Transverse colon (tissue), 4 donors: ENCODE measurements at regions not wholly inside any gene's neighbourhood (a gene's known extent, or its start where the extent isn't known, plus 50 kb on each side); places are given as distances from the start of the nearest gene placed in this dataset.

Experiments
- CTCF ChIP-seq, 5 experiments: fragments of 200-600 bp in 3 of 5; fragments of 450-650 bp in 2 of 5; sonication (generic) in 3 of 5; IDR thresholded peaks; 1 replicate in 2 of 5; 2 replicates in 3 of 5; pipeline ENCODE4 v1.5.1; 2016 to 2017; ENCODE audit warnings: antibody characterized with exemption in 5 of 5, inconsistent platforms in 3 of 5, mild to moderate bottlenecking in 2 of 5, moderate library complexity in 1 of 5
- POLR2AphosphoS5 ChIP-seq, 3 donors: sonication (generic); formaldehyde crosslinking; IDR thresholded peaks; one replicate each; pipeline ENCODE4 v1.6.1; 2016; ENCODE audit warnings: antibody characterized with exemption in 3 of 3

GRCh38 chr22:27213294-27213693 is 555.9 kb downstream of the MIAT start:
- TF ChIP-seq POLR2AphosphoS5 (IDR thresholded peaks at IDR 0.05) (no peak), CTCF (IDR thresholded peaks at IDR 0.05) (no peak)
